HepG2 (cell line): ENCODE measurements at regions not wholly inside any gene's neighbourhood (a gene's known extent, or its start where the extent isn't known, plus 50 kb on each side); places are given as distances from the start of the nearest gene placed in this dataset.

Experiments used
- POLR2A ChIP-seq, 2 experiments: IDR thresholded peaks; 2 replicates each; pipeline ENCODE4 v1.6.1; 2011; ENCODE audit warnings: low read depth in 2 of 2, low read length in 2 of 2, mild to moderate bottlenecking in 1 of 2, moderate library complexity in 1 of 2; ENCODE audit not compliant: insufficient read depth in 1 of 2
- TBP ChIP-seq: sonication (generic); formaldehyde crosslinking; IDR thresholded peaks from 2 replicates; pipeline ENCODE4 v1.5.0; 2020; ENCODE audit warnings: missing genetic modification reagents
- ZNF10 ChIP-seq: sonication (generic); formaldehyde crosslinking; IDR thresholded peaks from 2 replicates; pipeline ENCODE4 v1.4.0; 2020; ENCODE audit warnings: mild to moderate bottlenecking, low read depth, missing genetic modification reagents, borderline replicate concordance
- TF ChIP-seq, protein P1 (sequence below): sonication (generic); formaldehyde crosslinking; IDR thresholded peaks from 2 replicates; pipeline ENCODE4 v1.8.0; 2022; ENCODE audit warnings: missing genetic modification reagents, mild to moderate bottlenecking, borderline replicate concordance

DNA sequence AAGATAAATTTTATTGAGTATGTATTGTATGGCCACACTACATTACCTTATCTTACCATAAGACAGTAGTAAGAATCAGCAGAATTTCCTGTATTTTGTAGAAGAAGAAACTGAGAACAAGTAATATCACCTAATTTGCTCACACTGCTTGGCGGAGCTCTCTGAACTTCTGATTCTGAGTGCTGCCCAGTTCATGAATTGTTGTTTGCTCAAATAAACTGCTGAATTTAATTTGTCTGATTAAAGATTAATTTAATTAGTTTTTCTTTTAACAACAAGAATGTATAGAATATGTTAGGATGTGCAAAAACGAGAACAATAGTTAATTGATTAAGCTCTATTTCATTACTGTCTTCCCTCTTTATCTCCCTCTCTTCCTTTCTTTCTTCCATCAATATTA lies 100.1 kb upstream of the ERBB4 start:
- TF ChIP-seq ZNF10 (CRISPR knock-in tag) (no peak), TBP (CRISPR knock-in tag) (no peak), POLR2A (IDR thresholded peaks at IDR 0.05; ENCODE audit: insufficient read depth in 1 of 2, low read depth in 2 of 2, low read length in 2 of 2) (no peak)
- TF ChIP-seq, protein P1, sequence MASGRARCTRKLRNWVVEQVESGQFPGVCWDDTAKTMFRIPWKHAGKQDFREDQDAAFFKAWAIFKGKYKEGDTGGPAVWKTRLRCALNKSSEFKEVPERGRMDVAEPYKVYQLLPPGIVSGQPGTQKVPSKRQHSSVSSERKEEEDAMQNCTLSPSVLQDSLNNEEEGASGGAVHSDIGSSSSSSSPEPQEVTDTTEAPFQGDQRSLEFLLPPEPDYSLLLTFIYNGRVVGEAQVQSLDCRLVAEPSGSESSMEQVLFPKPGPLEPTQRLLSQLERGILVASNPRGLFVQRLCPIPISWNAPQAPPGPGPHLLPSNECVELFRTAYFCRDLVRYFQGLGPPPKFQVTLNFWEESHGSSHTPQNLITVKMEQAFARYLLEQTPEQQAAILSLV (CRISPR knock-in tag), result no peak
